Panc1 (cell line): ENCODE measurements at regions not wholly inside any gene's neighbourhood (a gene's known extent, or its start where the extent isn't known, plus 50 kb on each side); places are given as distances from the start of the nearest gene placed in this dataset.

Source experiments
- ATAC-seq: fragments of 200-7000 bp; cut with Tn5 transposase; 2 replicates; pipeline ENCODE4 v1.9.1; 2020; ENCODE audit warnings: mild to moderate bottlenecking, moderate library complexity
- BruUV-seq: library from RNA; stranded (reverse); fragments of 400-500 nt; replicated peaks from 2 replicates; lab custom pipeline; 2021; lab: Mats Ljungman, UMichigan
- CTCF ChIA-PET: fragments of 300-600 bp; sonication (Branson Sonifier 250); formaldehyde crosslinking; loops from one replicate; lab custom pipeline; 2022; ENCODE audit warnings: antibody characterized with exemption; lab: Charles Lee
- POLR2A ChIA-PET: fragments of 300-600 bp; sonication (Branson Sonifier 250); formaldehyde crosslinking; loops from one replicate; lab custom pipeline; 2022; ENCODE audit warnings: antibody characterized with exemption; lab: Charles Lee
- DNase-seq: peaks from one replicate; pipeline ENCODE4 v3.0.0-alpha.2; 2010; ENCODE audit warnings: low read depth, low spot score
- H3K27ac ChIP-seq: 2 replicates; pipeline ENCODE4 v1.5.1; 2011; ENCODE audit warnings: mild to moderate bottlenecking, low read length, inconsistent platforms
- H3K27me3 ChIP-seq: fragments of 200-500 bp; sonication (Bioruptor generic); 2 replicates; pipeline ENCODE4 v1.6.0; 2014; ENCODE audit warnings: low read length, inconsistent platforms; ENCODE audit not compliant: control insufficient read depth, insufficient read depth
- H3K36me3 ChIP-seq: fragments of 200-500 bp; sonication (Bioruptor generic); 2 replicates; pipeline ENCODE4 v1.5.1; 2014; ENCODE audit warnings: inconsistent platforms, mild to moderate bottlenecking, low read length, moderate library complexity; ENCODE audit not compliant: control insufficient read depth, insufficient read depth
- H3K4me1 ChIP-seq: 2 replicates; pipeline ENCODE4 v1.5.1; 2011; ENCODE audit warnings: inconsistent platforms, mild to moderate bottlenecking, low read length, moderate library complexity; ENCODE audit not compliant: control insufficient read depth, insufficient read depth
- H3K4me3 ChIP-seq, 2 experiments: 2 replicates each; pipeline ENCODE4 v1.5.1; 2011 to 2012; ENCODE audit warnings: low read depth in 2 of 2, low read length in 2 of 2, mild to moderate bottlenecking in 2 of 2, inconsistent platforms in 1 of 2, moderate library complexity in 1 of 2
- H3K9me3 ChIP-seq: fragments of 200-500 bp; sonication (Bioruptor generic); 2 replicates; pipeline ENCODE4 v1.5.1; 2014; ENCODE audit warnings: low read depth, mild to moderate bottlenecking, inconsistent platforms, low read length, moderate library complexity; ENCODE audit not compliant: control insufficient read depth, insufficient read depth
- POLR2AphosphoS5 ChIP-seq: IDR thresholded peaks from 2 replicates; pipeline ENCODE4 v1.6.1; 2012; ENCODE audit warnings: mild to moderate bottlenecking, low read depth, low read length, moderate library complexity
- SIN3A ChIP-seq: IDR thresholded peaks from 2 replicates; pipeline ENCODE4 v1.6.1; 2012; ENCODE audit warnings: low read depth, mild to moderate bottlenecking, low read length, moderate library complexity, borderline replicate concordance; ENCODE audit not compliant: insufficient read depth
- TCF7L2 ChIP-seq: IDR thresholded peaks from 2 replicates; pipeline ENCODE4 v1.6.1; 2011; ENCODE audit warnings: mild to moderate bottlenecking, low read depth, low read length, inconsistent platforms
- in situ Hi-C: cut with HindIII; loops from 2 replicates; pipeline ENCODE4 v1.10.0; 2016; ENCODE audit warnings: low sequenced_read_pairs, low pct_unique_long_range_greater_than_20kb
- intact Hi-C: fragments of 100-400 bp; cut with micrococcal nuclease; formaldehyde crosslinking; loops from one replicate; pipeline ENCODE4 v1.10.0; 2022; ENCODE audit not compliant: unreplicated experiment
- TF ChIP-seq, protein P1 (sequence below), 2 experiments: IDR thresholded peaks; 2 replicates each; pipeline ENCODE4 v1.6.1; 2011 to 2012; ENCODE audit warnings: low read depth in 2 of 2, control low read depth in 1 of 2, low read length in 1 of 2, mild to moderate bottlenecking in 1 of 2, moderate library complexity in 1 of 2; ENCODE audit not compliant: insufficient read depth in 1 of 2
- TF ChIP-seq, protein P2 (sequence below): fragments of 450-650 bp; IDR thresholded peaks from 2 replicates; pipeline ENCODE4 v1.5.1; 2017; ENCODE audit warnings: mild to moderate bottlenecking

DNA sequence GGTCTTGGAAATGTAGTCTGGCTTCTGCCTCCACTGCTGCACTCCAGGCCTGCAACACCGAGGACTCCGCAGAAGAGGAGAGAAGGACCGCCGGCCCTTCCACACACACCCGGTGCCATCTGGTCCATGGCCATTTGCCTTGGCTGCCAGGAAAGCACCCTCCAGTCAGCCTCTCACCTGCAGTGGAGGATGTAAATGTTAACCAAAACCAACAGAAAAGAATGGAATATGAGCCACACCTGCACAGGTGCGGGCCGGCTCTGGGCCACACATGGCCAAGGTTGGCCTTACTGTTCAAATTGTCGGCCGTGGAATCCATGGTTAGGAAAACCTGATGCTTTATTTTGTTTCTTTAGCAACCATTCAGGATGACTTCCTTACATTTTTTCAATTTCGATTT is 178.3 kb upstream of the C2CD4B start:
- H3K27me3 ChIP-seq: no peaks in the 10 kb centered on the region; the same call in 1 of the 2 replicates
- H3K36me3 ChIP-seq: no peaks in the 10 kb centered on the region
- in situ Hi-C loops (no loop called here), intact Hi-C loops (no loop called here)
- DNase-seq (no peak), ATAC-seq (no peak)
- TF ChIP-seq SIN3A (no peak), POLR2AphosphoS5 (no peak), TCF7L2 (no peak)
- TF ChIP-seq, protein P1, sequence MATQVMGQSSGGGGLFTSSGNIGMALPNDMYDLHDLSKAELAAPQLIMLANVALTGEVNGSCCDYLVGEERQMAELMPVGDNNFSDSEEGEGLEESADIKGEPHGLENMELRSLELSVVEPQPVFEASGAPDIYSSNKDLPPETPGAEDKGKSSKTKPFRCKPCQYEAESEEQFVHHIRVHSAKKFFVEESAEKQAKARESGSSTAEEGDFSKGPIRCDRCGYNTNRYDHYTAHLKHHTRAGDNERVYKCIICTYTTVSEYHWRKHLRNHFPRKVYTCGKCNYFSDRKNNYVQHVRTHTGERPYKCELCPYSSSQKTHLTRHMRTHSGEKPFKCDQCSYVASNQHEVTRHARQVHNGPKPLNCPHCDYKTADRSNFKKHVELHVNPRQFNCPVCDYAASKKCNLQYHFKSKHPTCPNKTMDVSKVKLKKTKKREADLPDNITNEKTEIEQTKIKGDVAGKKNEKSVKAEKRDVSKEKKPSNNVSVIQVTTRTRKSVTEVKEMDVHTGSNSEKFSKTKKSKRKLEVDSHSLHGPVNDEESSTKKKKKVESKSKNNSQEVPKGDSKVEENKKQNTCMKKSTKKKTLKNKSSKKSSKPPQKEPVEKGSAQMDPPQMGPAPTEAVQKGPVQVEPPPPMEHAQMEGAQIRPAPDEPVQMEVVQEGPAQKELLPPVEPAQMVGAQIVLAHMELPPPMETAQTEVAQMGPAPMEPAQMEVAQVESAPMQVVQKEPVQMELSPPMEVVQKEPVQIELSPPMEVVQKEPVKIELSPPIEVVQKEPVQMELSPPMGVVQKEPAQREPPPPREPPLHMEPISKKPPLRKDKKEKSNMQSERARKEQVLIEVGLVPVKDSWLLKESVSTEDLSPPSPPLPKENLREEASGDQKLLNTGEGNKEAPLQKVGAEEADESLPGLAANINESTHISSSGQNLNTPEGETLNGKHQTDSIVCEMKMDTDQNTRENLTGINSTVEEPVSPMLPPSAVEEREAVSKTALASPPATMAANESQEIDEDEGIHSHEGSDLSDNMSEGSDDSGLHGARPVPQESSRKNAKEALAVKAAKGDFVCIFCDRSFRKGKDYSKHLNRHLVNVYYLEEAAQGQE (IDR thresholded peaks at IDR 0.05; ENCODE audit: insufficient read depth in 1 of 2, low read depth in 2 of 2, low read length in 1 of 2): no peak
- TF ChIP-seq, protein P2, sequence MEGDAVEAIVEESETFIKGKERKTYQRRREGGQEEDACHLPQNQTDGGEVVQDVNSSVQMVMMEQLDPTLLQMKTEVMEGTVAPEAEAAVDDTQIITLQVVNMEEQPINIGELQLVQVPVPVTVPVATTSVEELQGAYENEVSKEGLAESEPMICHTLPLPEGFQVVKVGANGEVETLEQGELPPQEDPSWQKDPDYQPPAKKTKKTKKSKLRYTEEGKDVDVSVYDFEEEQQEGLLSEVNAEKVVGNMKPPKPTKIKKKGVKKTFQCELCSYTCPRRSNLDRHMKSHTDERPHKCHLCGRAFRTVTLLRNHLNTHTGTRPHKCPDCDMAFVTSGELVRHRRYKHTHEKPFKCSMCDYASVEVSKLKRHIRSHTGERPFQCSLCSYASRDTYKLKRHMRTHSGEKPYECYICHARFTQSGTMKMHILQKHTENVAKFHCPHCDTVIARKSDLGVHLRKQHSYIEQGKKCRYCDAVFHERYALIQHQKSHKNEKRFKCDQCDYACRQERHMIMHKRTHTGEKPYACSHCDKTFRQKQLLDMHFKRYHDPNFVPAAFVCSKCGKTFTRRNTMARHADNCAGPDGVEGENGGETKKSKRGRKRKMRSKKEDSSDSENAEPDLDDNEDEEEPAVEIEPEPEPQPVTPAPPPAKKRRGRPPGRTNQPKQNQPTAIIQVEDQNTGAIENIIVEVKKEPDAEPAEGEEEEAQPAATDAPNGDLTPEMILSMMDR: no peak
- ChIA-PET CTCF (no interaction called here), POLR2A (no interaction called here)
- H3K4me3 ChIP-seq: no peak overlapping the region
- H3K9me3 ChIP-seq: no peaks in the 10 kb centered on the region
- no peak overlapping the region for H3K27ac ChIP-seq
- no TSS peak for BruUV-seq
- H3K4me1 ChIP-seq: no peaks in the 10 kb centered on the region

DNA sequence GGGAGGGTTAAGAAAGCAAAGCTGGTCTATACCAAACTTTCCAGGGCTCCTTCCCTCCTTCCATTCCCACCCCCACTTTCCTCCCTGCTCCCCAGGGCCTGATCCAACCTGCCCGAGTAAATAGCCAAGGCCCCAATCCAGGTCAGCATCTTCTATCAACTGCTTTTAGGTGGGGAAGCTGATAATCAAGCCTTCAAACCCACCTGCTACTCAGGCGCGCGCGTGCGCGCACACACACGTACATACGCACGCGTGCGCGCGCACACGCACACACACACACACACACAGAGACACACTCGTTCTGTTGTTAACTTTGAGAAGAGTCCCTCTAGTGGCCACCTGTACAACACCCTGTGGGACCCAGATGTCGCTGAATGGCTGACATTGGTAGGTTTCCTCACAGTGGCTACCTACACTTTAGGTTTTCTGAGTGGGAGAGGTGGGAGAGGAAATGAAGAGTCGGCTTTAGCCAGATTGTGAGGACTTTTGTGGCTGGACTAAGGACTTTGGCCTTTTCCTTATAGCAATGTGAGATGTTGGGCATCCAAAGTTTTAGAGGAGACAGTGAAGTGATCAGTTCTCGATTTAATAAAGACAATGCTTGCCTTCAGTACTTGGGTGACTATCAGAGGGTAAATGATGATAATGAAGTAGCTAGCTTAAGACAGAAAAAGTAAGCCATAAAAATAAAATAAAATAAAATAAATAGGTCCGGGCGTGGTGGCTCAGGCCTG is 179.9 kb upstream of the C2CD4B start:
- Histone ChIP-seq H3K36me3 (no peaks in the 10 kb centered on the region), H3K27me3 (no peaks in the 10 kb centered on the region; the same call in 1 of the 2 replicates), H3K9me3 (no peaks in the 10 kb centered on the region), H3K4me3 (peak overlapping the region; percentile 5 to 42; a peak in 2 of 4 replicates), H3K27ac (no peak overlapping the region), H3K4me1 (no peaks in the 10 kb centered on the region)
- ATAC-seq (peak; percentile 97), DNase-seq (peak; percentile 72)
- in situ Hi-C loops (no loop called here), intact Hi-C loops (no loop called here)
- TF ChIP-seq, protein P2: peak; percentile 90
- TF ChIP-seq, protein P1 (IDR thresholded peaks at IDR 0.05; ENCODE audit: insufficient read depth in 1 of 2, low read depth in 2 of 2, low read length in 1 of 2): no peak
- no peak for TF ChIP-seq POLR2AphosphoS5
- ChIA-PET CTCF (interaction anchor here (0.7 kb wide), 1 partner anchor 333 kb away, joined by 3 read pairs; no protein-coding TSS in a partner anchor), POLR2A (no interaction called here)
- BruUV-seq: no TSS peak
